ENCODE measurements at regions not wholly inside any gene's neighbourhood (a gene's known extent, or its start where the extent isn't known, plus 50 kb on each side); places are given as distances from the start of the nearest gene placed in this dataset.

GRCh38 chr5:74374656-74375055 is 265.9 kb downstream of the ENC1 start:
- no peak for DNase-seq

GRCh38 chr5:74373076-74373475 is 267.5 kb downstream of the ENC1 start:
- peak; percentile 71 for DNase-seq

DNA sequence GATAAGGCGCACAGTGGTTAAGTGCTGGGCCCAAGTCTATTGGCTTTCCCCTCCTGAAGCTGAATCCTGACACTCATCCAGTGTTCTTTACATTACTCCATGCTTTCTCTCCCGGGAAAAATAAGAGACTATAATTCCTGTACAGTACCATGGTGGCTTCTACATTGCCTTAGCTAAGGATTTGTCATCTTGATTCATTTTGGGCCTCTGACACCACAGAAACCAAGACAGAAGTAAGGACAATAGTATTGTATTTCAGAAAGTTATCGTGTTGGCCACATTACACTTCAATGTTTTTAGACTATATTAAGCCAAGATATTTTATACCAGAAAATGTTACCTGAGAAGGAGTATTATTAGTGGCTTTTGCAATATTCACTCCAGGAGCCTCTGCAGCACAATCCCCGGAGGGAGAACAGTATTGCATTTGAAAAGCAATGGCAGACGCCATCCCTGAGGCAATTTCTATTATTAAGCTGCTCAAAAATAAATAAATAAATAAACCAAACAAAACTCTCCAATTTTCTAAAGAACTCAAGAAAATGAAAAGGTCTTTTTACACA is 267.9 kb downstream of the ENC1 start:
- DNase-seq: no peak

- DNase-seq: no peak
These were observed 268.5 kb downstream of the ENC1 start for GRCh38 chr5:74372051-74372450.

GRCh38 chr5:74371621-74372020 is 268.9 kb downstream of the ENC1 start:
- no peak for DNase-seq

GRCh38 chr5:74370168-74370567 is 270.4 kb downstream of the ENC1 start:
- DNase-seq: no peak

- no peak for DNase-seq
These were observed 271.4 kb downstream of the ENC1 start for GRCh38 chr5:74369173-74369572.

GRCh38 chr5:74367934-74368333 is 272.6 kb downstream of the ENC1 start:
- no peak for DNase-seq

DNA sequence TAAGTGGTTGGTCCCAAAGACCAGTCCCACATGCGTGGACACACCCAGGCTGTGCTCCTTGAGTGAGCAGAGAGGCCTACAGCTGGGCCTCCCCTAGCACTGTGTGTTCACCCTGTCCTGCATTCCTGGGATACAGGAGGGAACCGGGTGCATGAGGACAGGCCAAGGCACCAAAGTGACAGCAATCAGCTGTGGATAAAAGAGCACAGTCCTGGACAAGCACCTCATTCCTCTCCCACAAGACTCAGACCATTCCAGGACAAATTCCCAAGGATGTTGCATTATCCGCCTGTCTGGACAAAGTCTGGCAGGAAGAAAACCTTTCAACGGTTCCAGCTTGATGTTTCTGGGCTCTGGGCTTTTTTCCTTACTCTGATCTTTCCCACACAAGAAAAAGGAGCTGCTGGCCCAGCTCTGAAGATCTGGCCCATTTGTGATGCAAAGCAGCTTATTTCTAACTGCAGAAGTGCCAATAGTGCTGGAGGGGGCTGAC is 273.2 kb downstream of the ENC1 start:
- DNase-seq: no peak

DNA sequence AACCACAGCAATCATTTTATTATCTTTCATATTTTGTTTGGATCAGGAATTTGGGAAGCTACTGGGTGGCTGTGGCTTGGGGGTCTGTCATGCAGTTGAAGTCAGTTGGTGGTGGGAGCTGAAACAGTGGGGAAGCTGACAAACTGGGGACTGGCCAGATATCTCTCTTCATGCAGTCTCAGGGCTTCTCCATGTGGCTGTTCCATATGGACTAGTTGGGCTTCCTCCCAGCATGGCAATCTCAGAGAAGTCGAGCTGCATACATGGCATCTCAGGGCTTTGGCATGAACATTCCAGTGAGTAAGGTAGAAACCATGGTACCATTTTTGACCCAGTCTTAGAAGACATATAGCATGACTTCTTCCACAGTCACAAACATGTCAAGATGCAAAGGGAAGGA is 274.8 kb downstream of the ENC1 start:
- DNase-seq: no peak

DNA sequence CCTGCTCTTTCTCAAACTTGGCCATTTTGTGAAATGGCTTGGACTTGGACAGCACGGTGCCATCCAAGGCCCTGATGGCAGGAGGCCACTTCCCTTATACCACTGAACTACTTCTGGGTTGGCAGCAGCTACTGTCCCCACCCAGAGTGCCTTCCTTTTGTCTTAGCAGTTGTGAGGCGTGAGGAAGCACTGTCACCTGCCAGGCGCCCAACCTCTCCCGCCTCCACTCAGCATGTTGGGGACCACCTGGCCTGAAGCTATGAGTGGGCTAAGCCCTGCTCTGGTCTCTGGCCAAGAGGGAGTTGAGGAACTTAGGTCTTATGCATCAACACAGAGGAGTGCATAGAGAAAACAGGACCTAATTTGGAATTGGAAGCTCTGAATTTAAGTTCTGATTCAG is 276.0 kb downstream of the ENC1 start:
- DNase-seq: no peak

DNA sequence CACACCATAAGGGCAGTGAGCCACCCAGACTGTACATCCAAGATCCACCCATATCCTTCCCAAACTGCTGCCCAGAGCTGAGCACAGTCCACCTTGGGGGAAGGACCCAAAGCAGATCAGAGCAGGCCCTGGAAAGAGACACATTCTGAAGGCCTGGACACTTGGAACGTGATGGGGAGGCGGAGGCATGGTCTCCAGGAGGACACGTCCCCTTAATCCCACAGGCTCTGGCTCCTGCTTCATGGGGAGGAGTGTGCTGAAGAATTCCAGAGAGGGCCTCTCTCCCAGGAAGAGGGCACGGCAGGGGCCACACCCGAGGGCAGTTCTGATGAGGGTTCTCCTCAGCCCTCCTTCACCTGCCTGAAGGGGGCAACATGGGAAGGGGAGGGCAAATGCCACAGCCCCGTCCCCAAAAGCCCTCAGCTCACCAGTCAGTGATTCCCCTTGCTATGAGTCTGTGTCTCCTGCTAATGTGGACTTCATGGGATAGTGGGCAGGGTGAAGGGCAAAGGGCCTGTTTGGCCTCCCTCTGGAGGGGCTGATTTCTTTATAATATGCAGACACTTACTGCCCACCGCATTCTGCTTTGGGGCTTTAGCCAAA is 276.8 kb downstream of the ENC1 start:
- no peak for DNase-seq

GRCh38 chr5:74361406-74362358 is 278.8 kb downstream of the ENC1 start:
- no peak for DNase-seq

GRCh38 chr5:74360535-74361210 is 279.9 kb downstream of the ENC1 start:
- DNase-seq: no peak

GRCh38 chr5:74357827-74358226 is 282.7 kb downstream of the ENC1 start:
- DNase-seq: no peak

- DNase-seq: no peak
These were observed 284.4 kb downstream of the ENC1 start for GRCh38 chr5:74356009-74356695.

GRCh38 chr5:74355041-74355824 is 285.3 kb downstream of the ENC1 start:
- no peak for DNase-seq

DNA sequence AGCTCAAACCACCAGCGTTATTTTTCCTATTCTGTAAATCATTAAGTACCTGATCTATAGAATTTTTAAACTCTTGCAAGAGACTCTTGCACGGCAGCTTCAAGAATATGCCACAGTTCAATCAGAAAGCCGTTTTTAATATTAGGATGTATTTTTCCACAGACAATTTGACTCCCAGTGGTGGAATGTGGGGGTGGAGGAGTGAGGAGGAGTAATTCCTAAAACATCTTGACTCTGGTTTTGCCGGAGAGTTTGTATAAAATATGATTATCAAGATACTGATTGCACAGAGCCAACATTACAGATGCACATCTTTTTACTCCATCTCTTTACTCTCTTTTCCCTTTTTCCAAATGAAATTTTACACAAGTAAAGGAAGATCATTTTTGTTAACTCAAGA is 288.3 kb downstream of the ENC1 start:
- DNase-seq: peak; percentile 30

DNA sequence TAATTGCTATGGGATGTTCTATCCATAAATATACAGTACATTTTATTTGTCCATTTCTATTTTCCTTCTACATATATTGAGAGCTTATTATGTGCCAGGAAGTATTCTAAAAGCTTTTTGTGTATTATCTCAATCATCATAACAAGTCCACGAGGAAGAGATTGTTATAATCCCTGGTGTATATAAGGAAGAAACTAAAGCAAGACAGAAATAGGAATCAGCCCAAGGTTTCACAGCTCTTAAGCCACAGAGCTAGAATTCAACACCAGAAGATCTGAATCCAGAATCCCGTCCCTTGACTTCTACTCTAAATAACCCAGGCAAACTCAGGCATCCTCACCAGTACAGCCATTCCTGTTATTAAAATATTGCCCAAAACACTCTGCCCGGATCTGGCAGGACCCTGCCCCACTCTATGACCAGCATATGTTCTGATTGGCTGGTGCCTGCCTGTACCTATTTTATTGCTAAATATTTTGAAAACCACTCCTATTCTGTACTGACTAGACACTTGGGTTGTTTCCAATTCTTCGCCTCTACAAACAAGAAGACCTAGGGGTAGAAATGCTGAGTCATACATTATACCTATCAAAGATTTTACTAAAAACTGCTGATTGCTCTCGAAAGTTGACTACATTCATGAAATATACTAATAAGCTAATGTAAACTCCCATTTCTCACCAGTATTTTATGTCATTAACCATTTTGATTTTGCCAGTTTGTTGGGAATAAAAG is 297.4 kb downstream of the ENC1 start:
- DNase-seq: no peak

DNA sequence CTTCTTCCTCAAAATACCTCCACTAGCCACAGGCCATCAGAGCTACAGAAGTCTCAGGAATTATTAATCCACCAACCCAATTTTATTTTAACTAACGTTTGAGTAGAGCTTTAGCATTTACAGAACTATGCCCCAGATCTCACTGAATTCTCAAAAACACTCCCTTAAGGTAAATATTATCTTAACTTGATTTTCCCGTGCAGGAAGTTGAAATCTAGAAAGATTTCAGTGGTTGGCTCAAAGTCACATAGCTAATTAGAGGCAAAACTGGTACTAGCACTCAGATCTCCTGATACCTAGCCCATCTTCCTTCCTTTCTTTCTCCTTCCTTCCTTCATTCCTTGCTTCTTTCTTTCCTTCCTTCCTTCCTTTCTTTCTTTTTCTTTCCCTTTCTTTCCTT is 298.3 kb downstream of the ENC1 start:
- DNase-seq: no peak

DNA sequence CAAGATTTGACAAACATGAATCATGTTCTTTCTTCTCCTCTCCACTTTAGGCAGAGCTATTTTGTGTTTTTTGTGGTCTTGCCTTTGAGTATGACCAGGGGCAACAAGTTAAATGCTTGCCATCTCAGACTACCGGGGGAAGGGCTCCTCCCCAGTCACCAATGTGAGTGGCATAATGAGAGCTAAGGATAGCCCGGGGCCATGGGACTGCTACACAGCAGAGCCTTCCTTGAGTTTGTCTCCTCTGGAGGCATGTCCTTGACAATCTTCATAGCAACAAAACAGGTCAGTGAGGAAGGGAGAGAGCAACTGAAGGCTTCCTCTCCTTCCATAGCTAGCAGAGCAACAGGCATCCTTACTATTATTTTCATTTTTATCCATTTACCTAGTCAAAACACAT is 299.3 kb downstream of the ENC1 start:
- DNase-seq: no peak
